Sigmoid colon (tissue), 4 donors: ENCODE measurements at regions not wholly inside any gene's neighbourhood (a gene's known extent, or its start where the extent isn't known, plus 50 kb on each side); places are given as distances from the start of the nearest gene placed in this dataset.

ENCODE experiments used
- EP300 ChIP-seq, 4 donors: sonication (generic); formaldehyde crosslinking; IDR thresholded peaks; one replicate each; pipeline ENCODE4 v1.6.1; 2017; ENCODE audit warnings: antibody characterized with exemption in 4 of 4
- POLR2A ChIP-seq, 2 donors: fragments of 450-650 bp; IDR thresholded peaks; one replicate each; pipeline ENCODE4 v1.6.1; 2016; ENCODE audit warnings: antibody characterized with exemption in 2 of 2, mild to moderate bottlenecking in 2 of 2, moderate library complexity in 2 of 2
- POLR2AphosphoS5 ChIP-seq, 4 donors: sonication (generic); formaldehyde crosslinking; IDR thresholded peaks; one replicate each; pipeline ENCODE4 v1.6.1; 2017; ENCODE audit warnings: antibody characterized with exemption in 4 of 4
- TF ChIP-seq, protein P1 (sequence below), 4 experiments: fragments of 450-650 bp in 3 of 4; fragments of 200-600 bp in 1 of 4; IDR thresholded peaks; one replicate each; pipeline ENCODE4 v1.5.1; 2016 to 2019; ENCODE audit warnings: antibody characterized with exemption in 4 of 4, mild to moderate bottlenecking in 3 of 4, moderate library complexity in 2 of 4

- TF ChIP-seq, protein P1, sequence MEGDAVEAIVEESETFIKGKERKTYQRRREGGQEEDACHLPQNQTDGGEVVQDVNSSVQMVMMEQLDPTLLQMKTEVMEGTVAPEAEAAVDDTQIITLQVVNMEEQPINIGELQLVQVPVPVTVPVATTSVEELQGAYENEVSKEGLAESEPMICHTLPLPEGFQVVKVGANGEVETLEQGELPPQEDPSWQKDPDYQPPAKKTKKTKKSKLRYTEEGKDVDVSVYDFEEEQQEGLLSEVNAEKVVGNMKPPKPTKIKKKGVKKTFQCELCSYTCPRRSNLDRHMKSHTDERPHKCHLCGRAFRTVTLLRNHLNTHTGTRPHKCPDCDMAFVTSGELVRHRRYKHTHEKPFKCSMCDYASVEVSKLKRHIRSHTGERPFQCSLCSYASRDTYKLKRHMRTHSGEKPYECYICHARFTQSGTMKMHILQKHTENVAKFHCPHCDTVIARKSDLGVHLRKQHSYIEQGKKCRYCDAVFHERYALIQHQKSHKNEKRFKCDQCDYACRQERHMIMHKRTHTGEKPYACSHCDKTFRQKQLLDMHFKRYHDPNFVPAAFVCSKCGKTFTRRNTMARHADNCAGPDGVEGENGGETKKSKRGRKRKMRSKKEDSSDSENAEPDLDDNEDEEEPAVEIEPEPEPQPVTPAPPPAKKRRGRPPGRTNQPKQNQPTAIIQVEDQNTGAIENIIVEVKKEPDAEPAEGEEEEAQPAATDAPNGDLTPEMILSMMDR (IDR thresholded peaks at IDR 0.05), result no peak
- TF ChIP-seq POLR2A (IDR thresholded peaks at IDR 0.05), result no peak
- no peak for TF ChIP-seq EP300 (IDR thresholded peaks at IDR 0.05)
- no peak for TF ChIP-seq POLR2AphosphoS5 (IDR thresholded peaks at IDR 0.05)
These were observed 184.5 kb upstream of the CXCL12 start for GRCh38 chr10:44569193-44570091.
